HG03565 (cell line): ENCODE measurements at regions not wholly inside any gene's neighbourhood (a gene's known extent, or its start where the extent isn't known, plus 50 kb on each side); places are given as distances from the start of the nearest gene placed in this dataset.
"Not testable (repeated sequence)": the region's sequence is repeated elsewhere in the genome, so short reads cannot be mapped to it uniquely, and the experiment has no call there.

Experiments used
- ATAC-seq: cut with Tn5 transposase; IDR thresholded peaks from one replicate; pipeline ENCODE4 v1.9.1; 2021; ENCODE audit warnings: mild to moderate bottlenecking, moderate library complexity; ENCODE audit not compliant: unreplicated experiment

DNA sequence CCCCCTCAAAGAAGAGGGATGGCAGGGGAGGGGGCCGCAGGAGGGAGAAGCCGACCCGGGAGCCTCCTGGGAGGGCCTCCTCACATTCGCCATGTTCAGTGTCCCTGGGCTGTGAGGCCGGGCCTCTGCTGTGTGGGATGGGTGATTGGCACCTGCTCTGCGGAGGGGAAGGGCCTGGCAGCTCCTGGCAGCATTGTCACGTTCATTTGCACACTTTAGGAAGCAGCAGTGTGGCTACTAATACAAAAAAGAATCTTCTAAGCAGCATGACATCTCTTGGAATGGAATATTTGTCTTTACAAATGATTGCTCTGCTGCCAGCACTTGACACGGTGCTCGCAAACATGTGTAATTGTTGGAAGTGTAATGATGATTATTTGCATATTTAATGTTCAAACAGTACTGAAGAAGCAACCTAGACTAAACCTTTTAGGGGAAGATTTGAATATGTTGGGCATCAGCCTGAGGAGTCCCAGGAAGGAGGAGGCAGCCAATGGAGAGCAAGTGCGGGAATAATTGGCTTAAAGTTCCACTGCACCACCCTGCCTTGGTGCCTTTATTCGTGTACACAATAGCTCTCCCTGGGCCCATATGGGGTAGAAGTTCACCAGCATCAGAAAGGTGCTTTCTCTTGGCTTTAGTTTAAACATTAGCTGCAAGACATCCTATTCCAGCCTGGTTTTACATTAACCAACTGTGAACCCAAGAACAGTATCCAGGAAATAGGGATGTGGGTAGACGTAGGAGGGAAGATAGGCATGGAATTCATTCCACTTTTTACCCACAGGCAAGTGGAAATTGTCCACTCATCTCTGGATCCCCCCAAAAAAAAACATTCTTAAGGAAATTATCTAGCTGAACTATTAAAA is 404.9 kb downstream of the TMEM182 start:
- no peak for ATAC-seq

- ATAC-seq = no peak
Measured at GRCh38 chr2:103167599-103167998, 405.8 kb downstream of the TMEM182 start.

- ATAC-seq = no peak
Measured at GRCh38 chr2:103169861-103170260, 408.0 kb downstream of the TMEM182 start.

- no peak for ATAC-seq
Measured at GRCh38 chr2:103172821-103173220, 411.0 kb downstream of the TMEM182 start.

- no peak for ATAC-seq
Measured at GRCh38 chr2:103174711-103175110, 412.9 kb downstream of the TMEM182 start.

DNA sequence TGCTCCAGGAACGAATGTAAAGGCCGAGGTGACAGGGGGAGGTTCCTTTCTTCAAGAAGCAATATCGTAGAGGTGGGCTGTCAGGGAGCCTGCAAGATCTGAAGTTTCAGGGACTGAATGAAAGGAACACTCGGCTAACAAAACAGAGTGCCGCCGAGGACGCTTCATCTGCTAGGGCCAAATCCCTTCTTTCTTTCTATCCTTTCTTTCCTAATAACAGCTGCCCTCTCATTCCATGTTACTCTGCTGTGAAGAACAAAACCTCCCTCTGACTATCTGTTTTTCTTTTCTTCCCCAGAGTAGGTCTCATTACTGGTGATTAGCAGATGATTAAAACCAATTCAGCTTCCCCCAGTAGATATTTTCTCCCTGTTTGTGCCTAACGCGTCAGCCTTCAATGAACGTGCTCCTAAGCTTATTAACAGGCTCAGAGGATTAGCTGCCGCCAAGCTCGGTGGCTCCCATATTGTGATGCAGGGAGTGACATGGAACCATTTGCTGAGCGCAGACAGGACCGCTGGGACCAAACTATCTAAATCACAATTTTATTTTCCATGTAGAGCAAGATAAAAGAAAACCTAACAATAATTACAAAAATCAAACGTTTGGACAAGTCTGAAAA is 414.6 kb downstream of the TMEM182 start:
- ATAC-seq = no peak

- ATAC-seq = no peak
Measured at GRCh38 chr2:103179798-103180197, 418.0 kb downstream of the TMEM182 start.

DNA sequence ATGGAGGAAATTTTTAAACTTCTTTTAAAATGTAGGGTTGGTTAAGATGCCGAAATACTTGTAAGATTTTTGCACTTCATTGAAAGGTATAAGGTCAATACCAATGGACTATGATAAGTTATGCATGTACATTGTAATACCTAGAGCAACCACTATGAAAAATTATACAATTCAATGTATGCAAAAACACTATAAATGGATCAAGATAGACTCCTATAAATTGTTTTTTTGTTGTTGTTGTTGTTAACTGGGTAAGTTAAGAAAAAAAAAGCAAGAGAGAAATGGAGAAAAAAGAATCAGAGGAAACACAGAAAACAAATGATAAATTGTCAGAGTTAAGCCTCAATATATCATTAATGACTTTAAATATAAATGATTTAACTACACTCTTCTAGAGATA is 421.2 kb downstream of the TMEM182 start:
- ATAC-seq = no peak

DNA sequence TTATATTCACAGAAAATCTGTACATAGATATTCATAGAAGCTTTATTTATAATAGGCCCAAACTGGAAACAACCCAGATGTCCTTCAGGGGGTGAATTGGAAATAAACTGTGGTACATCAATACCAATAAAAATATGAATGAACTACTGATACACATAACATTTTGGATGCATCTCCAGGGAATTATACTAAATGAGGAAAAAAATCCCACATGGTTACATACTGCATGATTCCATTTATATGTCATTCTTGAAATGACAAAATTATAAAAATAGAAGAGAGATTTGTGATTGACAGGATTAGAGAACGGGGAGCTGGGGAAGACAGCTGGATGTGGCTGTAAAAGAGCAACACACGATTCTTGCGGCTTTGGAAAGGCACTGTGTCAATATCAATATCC is 435.0 kb downstream of the TMEM182 start:
- no peak for ATAC-seq

DNA sequence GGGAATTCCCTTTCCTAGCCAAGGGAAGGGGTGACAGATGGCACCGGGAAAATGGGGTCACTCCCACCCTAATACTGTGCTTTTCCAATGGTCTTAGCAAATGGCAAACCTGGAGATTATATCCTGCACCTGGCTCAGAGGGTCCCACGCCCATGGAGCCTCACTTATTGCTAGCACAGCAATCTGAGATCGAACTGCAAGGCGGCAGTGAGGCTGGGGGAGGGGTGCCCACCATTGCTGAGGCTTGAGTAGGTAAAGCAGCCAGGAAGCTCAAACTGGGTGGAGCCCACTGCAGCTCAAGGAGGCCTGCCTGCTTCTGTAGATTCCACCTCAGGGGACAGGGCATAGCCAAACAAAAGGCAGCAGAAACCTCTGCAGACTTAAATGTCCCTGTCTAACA is 438.9 kb downstream of the TMEM182 start:
- ATAC-seq = not testable (repeated sequence)

GRCh38 chr2:103208916-103209315 is 447.1 kb downstream of the TMEM182 start:
- no peak for ATAC-seq

DNA sequence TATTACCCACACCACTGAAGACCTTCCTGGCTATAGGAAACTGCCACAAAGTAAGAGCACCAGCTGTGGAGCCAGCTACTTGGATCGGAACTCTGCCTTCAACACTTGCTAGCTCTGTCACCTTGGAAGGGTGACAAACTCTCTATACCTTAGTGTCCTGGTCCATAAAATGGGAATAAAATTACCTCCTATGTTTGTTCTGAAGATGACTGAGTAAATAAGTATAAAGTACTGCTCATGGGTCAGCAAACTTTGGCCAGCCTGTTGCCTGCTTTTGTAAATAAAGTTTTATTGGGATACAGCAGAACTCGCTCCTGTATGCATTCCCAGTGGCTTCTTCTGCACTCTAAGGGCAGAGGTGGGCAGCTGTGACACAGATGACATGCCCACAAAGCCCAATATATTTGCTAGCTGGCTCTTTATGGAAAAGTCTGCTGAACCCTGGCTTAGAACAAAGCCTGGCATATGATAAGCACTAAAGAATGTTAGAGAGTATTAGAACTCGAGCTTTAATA is 451.3 kb downstream of the TMEM182 start:
- no peak for ATAC-seq

DNA sequence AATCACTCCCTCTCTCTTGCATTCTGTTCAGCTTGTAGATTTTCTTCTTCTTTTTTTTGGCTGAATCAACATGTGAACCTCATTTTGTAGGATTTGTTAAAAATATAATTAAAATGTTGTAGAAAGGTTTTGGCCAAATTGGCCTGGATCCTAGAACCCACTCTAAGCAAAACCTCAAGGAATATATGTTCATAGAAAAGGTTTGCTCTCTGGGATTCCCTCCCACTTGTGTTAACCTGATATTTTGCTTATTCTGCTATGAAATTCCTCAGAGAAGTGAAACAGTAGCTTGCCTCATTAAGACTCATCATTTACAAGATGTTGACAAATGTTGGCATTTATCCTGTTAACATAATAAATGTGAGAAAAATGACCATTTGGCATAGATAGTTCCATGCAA is 456.7 kb downstream of the TMEM182 start:
- no peak for ATAC-seq

GRCh38 chr2:103219398-103219797 is 457.6 kb downstream of the TMEM182 start:
- no peak for ATAC-seq

- ATAC-seq = no peak
Measured at GRCh38 chr2:103222969-103223368, 461.1 kb downstream of the TMEM182 start.

DNA sequence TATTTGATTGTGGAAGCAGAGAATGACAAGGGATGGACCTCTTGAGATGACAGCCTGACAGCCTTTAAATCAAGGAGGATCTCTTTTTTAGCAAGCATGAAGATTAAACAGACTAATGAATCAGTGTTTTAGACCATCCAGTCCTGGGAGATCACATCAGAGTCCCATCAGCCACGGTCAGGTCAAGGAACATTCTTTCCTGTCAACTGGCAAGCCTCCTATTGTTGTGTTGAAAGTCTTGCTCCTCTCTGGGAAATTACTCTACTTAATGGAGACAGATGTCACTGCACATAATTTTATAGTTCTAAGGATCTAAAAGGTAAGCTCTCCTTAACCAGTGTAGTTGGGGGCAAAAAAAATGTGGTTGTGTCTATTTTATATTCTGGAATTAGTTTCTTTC is 469.0 kb downstream of the TMEM182 start:
- ATAC-seq = no peak

GRCh38 chr2:103232865-103233264 is 471.0 kb downstream of the TMEM182 start:
- ATAC-seq = no peak

GRCh38 chr2:103233691-103234090 is 471.9 kb downstream of the TMEM182 start:
- ATAC-seq = no peak

DNA sequence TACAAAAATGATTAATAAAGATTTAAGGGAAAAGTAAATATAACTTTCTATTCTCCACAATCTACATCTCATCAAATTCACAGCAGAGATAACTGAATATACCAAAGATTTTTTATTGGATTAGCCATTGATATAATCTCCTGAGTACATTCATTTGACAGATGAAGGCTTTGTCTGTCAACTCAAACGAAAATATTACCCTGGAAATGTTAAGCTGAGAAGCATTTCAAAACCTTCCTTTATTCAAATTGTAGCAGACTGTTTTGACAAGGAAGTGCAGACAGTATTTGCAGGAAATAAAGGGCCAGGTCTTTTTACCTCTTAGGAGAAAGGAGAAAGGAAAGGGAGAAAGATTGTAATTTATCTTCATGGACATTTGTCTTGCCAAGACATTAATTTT is 473.5 kb downstream of the TMEM182 start:
- no peak for ATAC-seq

GRCh38 chr2:103249462-103249861 is 487.6 kb downstream of the TMEM182 start:
- no peak for ATAC-seq

GRCh38 chr2:103252781-103253180 is 490.9 kb downstream of the TMEM182 start:
- ATAC-seq = no peak

DNA sequence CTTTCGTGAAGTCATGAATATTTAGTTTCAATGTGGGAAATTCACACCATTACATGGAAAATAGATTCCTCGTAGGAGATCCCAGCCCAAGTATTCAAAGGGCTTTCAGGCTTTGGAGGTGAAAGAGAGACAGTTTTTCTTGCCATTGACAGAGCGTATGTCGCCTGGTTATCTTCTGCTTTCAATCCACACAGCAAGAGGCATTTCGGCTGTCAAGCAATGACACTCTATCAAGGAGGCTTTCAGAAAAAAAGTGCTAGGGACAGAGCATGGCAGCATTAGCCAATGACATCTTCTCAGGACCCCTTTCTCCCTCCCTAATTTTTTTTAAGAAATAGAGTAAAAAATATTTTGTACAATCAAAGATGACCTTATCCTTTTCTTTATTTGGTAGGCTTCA is 492.8 kb downstream of the TMEM182 start:
- ATAC-seq = no peak
